ENCODE measurements at regions not wholly inside any gene's neighbourhood (a gene's known extent, or its start where the extent isn't known, plus 50 kb on each side); places are given as distances from the start of the nearest gene placed in this dataset.

DNA sequence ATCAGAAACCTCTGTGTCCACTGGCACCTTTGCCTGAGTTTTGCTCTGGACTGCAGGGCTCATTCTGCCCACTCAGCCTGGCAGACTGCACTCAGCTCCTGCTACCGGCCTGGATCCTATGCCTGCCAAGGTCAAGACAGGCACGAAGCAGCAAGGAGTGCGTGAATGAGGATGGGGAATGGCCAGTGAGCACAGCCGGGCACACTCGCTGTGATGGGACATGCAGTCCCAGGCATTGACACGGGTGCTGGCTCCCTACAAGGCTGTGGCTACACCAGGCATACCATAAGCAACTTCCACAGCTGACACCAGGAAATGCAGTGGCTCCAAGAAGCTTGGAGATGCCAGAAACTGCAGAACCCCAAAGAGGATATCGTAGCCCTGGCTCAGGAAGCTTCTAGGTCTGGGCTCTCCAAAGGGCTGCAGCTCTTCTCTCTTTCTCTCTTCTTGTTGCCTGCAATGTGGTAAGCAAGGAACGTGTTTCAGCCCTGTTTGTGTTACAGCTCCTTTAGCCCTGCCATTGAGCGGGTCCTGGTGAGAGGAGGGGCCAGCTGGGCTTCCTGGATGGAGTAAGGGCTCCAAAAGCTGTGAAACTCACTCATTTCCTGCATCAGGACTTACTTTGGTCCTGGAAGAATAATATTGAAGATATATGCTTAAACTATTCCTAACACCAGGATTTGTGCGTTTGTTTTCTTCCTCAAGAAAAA is 832.6 kb upstream of the SLITRK5 start:
- ATAC-seq, result no peak
- POLR2A ChIA-PET, result no interaction called here
- H3K27ac Mint-ChIP-seq, result no peak overlapping the region

More for the DNA sequence above, 832.6 kb upstream of the SLITRK5 start:
- DNase-seq (ENCODE audit: low spot score), result no peak
- Mint-ChIP-seq H3K9me3 (peaks cover 32% of the 10 kb centered on the region), H3K4me1 (no peaks in the 10 kb centered on the region), H3K27me3 (ENCODE audit: low read depth) (no peaks in the 10 kb centered on the region; the same call in 1 of the 2 replicates), H3K36me3 (peaks cover 19% of the 10 kb centered on the region), H3K4me3 (no peak overlapping the region)
- TF ChIP-seq, protein P1, sequence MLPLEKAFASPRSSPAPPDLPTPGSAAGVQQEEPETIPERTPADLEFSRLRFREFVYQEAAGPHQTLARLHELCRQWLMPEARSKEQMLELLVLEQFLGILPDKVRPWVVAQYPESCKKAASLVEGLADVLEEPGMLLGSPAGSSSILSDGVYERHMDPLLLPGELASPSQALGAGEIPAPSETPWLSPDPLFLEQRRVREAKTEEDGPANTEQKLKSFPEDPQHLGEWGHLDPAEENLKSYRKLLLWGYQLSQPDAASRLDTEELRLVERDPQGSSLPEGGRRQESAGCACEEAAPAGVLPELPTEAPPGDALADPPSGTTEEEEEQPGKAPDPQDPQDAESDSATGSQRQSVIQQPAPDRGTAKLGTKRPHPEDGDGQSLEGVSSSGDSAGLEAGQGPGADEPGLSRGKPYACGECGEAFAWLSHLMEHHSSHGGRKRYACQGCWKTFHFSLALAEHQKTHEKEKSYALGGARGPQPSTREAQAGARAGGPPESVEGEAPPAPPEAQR (CRISPR knock-in tag; IDR thresholded peaks at IDR 0.05), result no peak
- TF ChIP-seq, protein P2, sequence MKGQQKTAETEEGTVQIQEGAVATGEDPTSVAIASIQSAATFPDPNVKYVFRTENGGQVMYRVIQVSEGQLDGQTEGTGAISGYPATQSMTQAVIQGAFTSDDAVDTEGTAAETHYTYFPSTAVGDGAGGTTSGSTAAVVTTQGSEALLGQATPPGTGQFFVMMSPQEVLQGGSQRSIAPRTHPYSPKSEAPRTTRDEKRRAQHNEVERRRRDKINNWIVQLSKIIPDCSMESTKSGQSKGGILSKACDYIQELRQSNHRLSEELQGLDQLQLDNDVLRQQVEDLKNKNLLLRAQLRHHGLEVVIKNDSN (CRISPR knock-in tag; IDR thresholded peaks at IDR 0.05), result no peak
- TF ChIP-seq RORB (CRISPR knock-in tag; IDR thresholded peaks at IDR 0.05), result no peak
- TF ChIP-seq OVOL2 (CRISPR knock-in tag; IDR thresholded peaks at IDR 0.05; ENCODE audit: borderline replicate concordance), result no peak
- no peak for TF ChIP-seq NR2C2 (CRISPR knock-in tag; IDR thresholded peaks at IDR 0.05)
- no peak for TF ChIP-seq NFE2L1 (CRISPR knock-in tag; IDR thresholded peaks at IDR 0.05)
- no peak for TF ChIP-seq ZNF532 (CRISPR knock-in tag; IDR thresholded peaks at IDR 0.05; ENCODE audit: borderline replicate concordance)
- no peak for TF ChIP-seq ATF2 (CRISPR knock-in tag; IDR thresholded peaks at IDR 0.05; ENCODE audit: borderline replicate concordance, low read depth)
- no peak for TF ChIP-seq JAZF1 (CRISPR knock-in tag; IDR thresholded peaks at IDR 0.05)
- TF ChIP-seq TCF7 (CRISPR knock-in tag; IDR thresholded peaks at IDR 0.05; ENCODE audit: low read depth), result no peak
- no peak for TF ChIP-seq ZNF232 (CRISPR knock-in tag; IDR thresholded peaks at IDR 0.05)
- no peak for TF ChIP-seq ZNF121 (CRISPR knock-in tag; IDR thresholded peaks at IDR 0.05)
- TF ChIP-seq KAT7 (CRISPR knock-in tag; IDR thresholded peaks at IDR 0.05; ENCODE audit: borderline replicate concordance), result no peak
- TF ChIP-seq TP53 (CRISPR knock-in tag; IDR thresholded peaks at IDR 0.05), result no peak
- no peak for TF ChIP-seq ZBTB43 (CRISPR knock-in tag; IDR thresholded peaks at IDR 0.05)
- TF ChIP-seq, protein P3, sequence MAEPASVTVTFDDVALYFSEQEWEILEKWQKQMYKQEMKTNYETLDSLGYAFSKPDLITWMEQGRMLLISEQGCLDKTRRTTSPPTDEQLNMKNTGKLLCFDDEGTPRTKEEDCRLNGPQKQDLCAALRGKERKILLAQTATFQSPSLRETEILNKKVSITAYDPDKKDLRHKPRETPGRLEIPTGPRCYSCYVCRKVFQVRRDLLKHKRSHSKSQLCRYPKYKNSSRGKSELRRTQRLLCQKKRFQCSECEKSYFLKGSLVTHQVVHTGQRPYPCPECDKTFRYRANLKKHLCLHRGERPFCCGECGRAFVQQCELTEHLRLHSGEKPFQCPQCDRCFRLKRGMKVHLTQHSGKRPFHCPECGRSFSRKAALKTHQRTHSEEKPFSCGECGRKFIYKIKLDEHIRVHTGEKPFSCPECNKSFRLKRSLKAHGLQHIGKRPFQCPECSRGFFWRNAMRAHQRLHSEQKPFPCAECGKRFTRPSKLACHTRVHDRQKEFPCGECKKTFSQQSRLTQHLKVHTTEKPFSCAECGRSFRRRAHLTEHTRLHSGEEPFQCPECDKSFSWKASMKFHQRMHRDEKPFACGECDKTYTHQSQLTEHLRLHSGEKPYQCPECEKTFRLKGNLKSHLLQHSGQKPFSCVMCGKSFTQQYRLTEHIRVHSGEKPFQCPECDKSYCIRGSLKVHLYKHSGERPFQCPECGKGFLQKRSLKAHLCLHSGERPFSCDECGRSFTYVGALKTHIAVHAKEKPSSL (CRISPR knock-in tag; conservative IDR thresholded peaks at IDR 0.05), result no peak
- no peak for TF ChIP-seq SMAD4 (CRISPR knock-in tag; IDR thresholded peaks at IDR 0.05)
- no peak for TF ChIP-seq CREM (CRISPR knock-in tag; IDR thresholded peaks at IDR 0.05)
- CTCF ChIA-PET, result no interaction called here

All from WTC11 (cell line).